H7 (cell line): ENCODE measurements at regions not wholly inside any gene's neighbourhood (a gene's known extent, or its start where the extent isn't known, plus 50 kb on each side); places are given as distances from the start of the nearest gene placed in this dataset.

Experiments used
- DNase-seq: peaks from one replicate; pipeline ENCODE4 v3.0.0; 2012
- H3K27me3 ChIP-seq: 2 replicates; pipeline ENCODE4 v1.6.0; 2011; ENCODE audit warnings: mild to moderate bottlenecking, low read length; ENCODE audit not compliant: control insufficient read depth, insufficient read depth
- H3K36me3 ChIP-seq: replicated peaks from 2 replicates; pipeline ENCODE4 v1.5.1; 2011; ENCODE audit warnings: low read length; ENCODE audit not compliant: control insufficient read depth, insufficient read depth
- H3K4me3 ChIP-seq: 2 replicates; pipeline ENCODE4 v1.5.1; 2011; ENCODE audit warnings: low read depth, mild to moderate bottlenecking, control low read depth, low read length, moderate library complexity; ENCODE audit not compliant: insufficient read depth

GRCh38 chr2:118698564-118698963 lies 148.9 kb downstream of the EN1 start:
- H3K27me3 ChIP-seq, result no peaks in the 10 kb centered on the region
- no peaks in the 10 kb centered on the region for H3K36me3 ChIP-seq
- H3K4me3 ChIP-seq, result no peak overlapping the region
- DNase-seq, result no peak

GRCh38 chr2:118697781-118698180 lies 149.7 kb downstream of the EN1 start:
- Histone ChIP-seq H3K4me3 (no peak overlapping the region), H3K27me3 (no peaks in the 10 kb centered on the region), H3K36me3 (no peaks in the 10 kb centered on the region)
- DNase-seq, result no peak

- DNase-seq, result no peak
- no peaks in the 10 kb centered on the region for H3K27me3 ChIP-seq
- H3K4me3 ChIP-seq, result no peak overlapping the region
- H3K36me3 ChIP-seq, result no peaks in the 10 kb centered on the region
Observed at GRCh38 chr2:118696786-118697465, 150.5 kb downstream of the EN1 start.

- DNase-seq, result no peak
- H3K4me3 ChIP-seq, result no peak overlapping the region
- H3K27me3 ChIP-seq, result no peaks in the 10 kb centered on the region
- no peaks in the 10 kb centered on the region for H3K36me3 ChIP-seq
Observed at GRCh38 chr2:118693287-118693822, 154.1 kb downstream of the EN1 start.

- Histone ChIP-seq H3K36me3 (no peaks in the 10 kb centered on the region), H3K4me3 (no peak overlapping the region), H3K27me3 (no peaks in the 10 kb centered on the region)
- DNase-seq, result no peak
Observed at GRCh38 chr2:118689874-118690273, 157.6 kb downstream of the EN1 start.

GRCh38 chr2:118689456-118689855 lies 158.0 kb downstream of the EN1 start:
- DNase-seq, result no peak
- H3K36me3 ChIP-seq, result no peaks in the 10 kb centered on the region
- no peaks in the 10 kb centered on the region for H3K27me3 ChIP-seq
- no peak overlapping the region for H3K4me3 ChIP-seq

- H3K4me3 ChIP-seq, result no peak overlapping the region
- no peak for DNase-seq
- no peaks in the 10 kb centered on the region for H3K27me3 ChIP-seq
- H3K36me3 ChIP-seq, result no peaks in the 10 kb centered on the region
Observed at GRCh38 chr2:118689033-118689432, 158.4 kb downstream of the EN1 start.

GRCh38 chr2:118687698-118688097 lies 159.8 kb downstream of the EN1 start:
- no peak for DNase-seq

GRCh38 chr2:118687192-118687591 lies 160.3 kb downstream of the EN1 start:
- no peak overlapping the region for H3K4me3 ChIP-seq
- no peaks in the 10 kb centered on the region for H3K27me3 ChIP-seq
- no peaks in the 10 kb centered on the region for H3K36me3 ChIP-seq
- DNase-seq, result no peak

More at GRCh38 chr2:118687698-118688097, 159.8 kb downstream of the EN1 start:
- Histone ChIP-seq H3K4me3 (no peak overlapping the region), H3K27me3 (no peaks in the 10 kb centered on the region), H3K36me3 (no peaks in the 10 kb centered on the region)

GRCh38 chr2:118686346-118686745 lies 161.1 kb downstream of the EN1 start:
- DNase-seq, result no peak
- no peak overlapping the region for H3K4me3 ChIP-seq
- no peaks in the 10 kb centered on the region for H3K27me3 ChIP-seq
- no peaks in the 10 kb centered on the region for H3K36me3 ChIP-seq

- no peaks in the 10 kb centered on the region for H3K27me3 ChIP-seq
- no peak for DNase-seq
Observed at GRCh38 chr2:118683460-118683859, 164.0 kb downstream of the EN1 start.

GRCh38 chr2:118678985-118679384 lies 168.5 kb downstream of the EN1 start:
- no peak for DNase-seq
- Histone ChIP-seq H3K4me3 (no peak overlapping the region), H3K27me3 (no peaks in the 10 kb centered on the region), H3K36me3 (no peaks in the 10 kb centered on the region)

More at GRCh38 chr2:118683460-118683859, 164.0 kb downstream of the EN1 start:
- Histone ChIP-seq H3K4me3 (no peak overlapping the region), H3K36me3 (no peaks in the 10 kb centered on the region)

GRCh38 chr2:118677546-118677945 lies 169.9 kb downstream of the EN1 start:
- H3K36me3 ChIP-seq, result no peaks in the 10 kb centered on the region
- H3K27me3 ChIP-seq, result no peaks in the 10 kb centered on the region
- H3K4me3 ChIP-seq, result no peak overlapping the region
- DNase-seq, result no peak

GRCh38 chr2:118675531-118675930 lies 171.9 kb downstream of the EN1 start:
- no peaks in the 10 kb centered on the region for H3K36me3 ChIP-seq
- no peak overlapping the region for H3K4me3 ChIP-seq
- no peak for DNase-seq
- no peaks in the 10 kb centered on the region for H3K27me3 ChIP-seq

- Histone ChIP-seq H3K27me3 (no peaks in the 10 kb centered on the region), H3K4me3 (no peak overlapping the region), H3K36me3 (no peaks in the 10 kb centered on the region)
- no peak for DNase-seq
Observed at GRCh38 chr2:118672571-118673158, 174.8 kb downstream of the EN1 start.
